Esophagus (tissue), 2 donors: ENCODE measurements at regions not wholly inside any gene's neighbourhood (a gene's known extent, or its start where the extent isn't known, plus 50 kb on each side); places are given as distances from the start of the nearest gene placed in this dataset.
"Not testable (repeated sequence)": the region's sequence is repeated elsewhere in the genome, so short reads cannot be mapped to it uniquely, and the experiment has no call there.

Source experiments
- H3K27ac ChIP-seq, 2 donors: one replicate each; pipeline ENCODE4 v1.5.1; 2013; ENCODE audit warnings: low read depth in 2 of 2, mild to moderate bottlenecking in 2 of 2, inconsistent platforms in 1 of 2, low read length in 1 of 2, moderate library complexity in 1 of 2
- H3K27me3 ChIP-seq, 2 donors: one replicate each; pipeline ENCODE4 v1.6.1; 2013; ENCODE audit warnings: low read length in 2 of 2, control low read depth in 1 of 2, mild to moderate bottlenecking in 1 of 2; ENCODE audit not compliant: insufficient read depth in 2 of 2, control insufficient read depth in 1 of 2
- H3K36me3 ChIP-seq, 2 donors: one replicate each; pipeline ENCODE4 v1.6.1; 2013; ENCODE audit warnings: low read length in 1 of 2; ENCODE audit not compliant: control insufficient read depth in 2 of 2, insufficient read depth in 2 of 2
- H3K4me1 ChIP-seq, 2 donors: one replicate each; pipeline ENCODE4 v1.6.1; 2013; ENCODE audit warnings: low read length in 1 of 2; ENCODE audit not compliant: control insufficient read depth in 2 of 2, insufficient read depth in 2 of 2
- H3K4me3 ChIP-seq, 2 donors: one replicate each; pipeline ENCODE4 v1.5.1; 2013; ENCODE audit warnings: low read length in 2 of 2, mild to moderate bottlenecking in 2 of 2, low read depth in 1 of 2, moderate library complexity in 1 of 2
- H3K9me3 ChIP-seq, 2 donors: one replicate each; pipeline ENCODE4 v1.6.1; 2013; ENCODE audit warnings: mild to moderate bottlenecking in 2 of 2, low read depth in 1 of 2, low read length in 1 of 2, moderate library complexity in 1 of 2; ENCODE audit not compliant: control insufficient read depth in 2 of 2, insufficient read depth in 1 of 2
- WGBS, 2 donors: extraction: QIAGEN DNeasy Blood & Tissue Kit; methylation state at CpG; one replicate each; pipeline ENCODE4 v1.1.7; 2013; 5-methylcytosine and 5-hydroxymethylcytosine counted together
- donor health status: healthy with polysubstance abuse.
- donor health status: Bipolar disorder and iron deficiency.

DNA sequence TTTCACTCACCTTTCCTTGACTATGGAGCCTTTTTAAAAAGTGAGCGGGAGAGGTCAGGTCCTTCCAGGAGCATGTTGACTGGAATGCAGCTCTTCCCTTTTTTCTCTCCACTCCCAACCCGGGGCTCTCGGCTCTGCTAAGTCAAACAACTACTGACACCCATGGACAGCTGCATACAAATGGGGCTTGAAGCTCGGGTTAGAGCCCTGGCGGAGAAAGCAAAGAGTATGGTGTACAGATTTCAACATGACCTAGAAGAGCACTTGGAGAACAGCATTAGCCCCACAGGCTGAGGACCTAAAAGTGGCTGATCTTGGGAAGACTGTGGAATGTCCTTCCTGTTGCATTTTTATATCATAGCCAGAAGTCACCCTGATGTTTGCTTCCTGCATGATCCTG, 162.0 kb upstream of the STMND1 start:
- Histone ChIP-seq H3K4me3 (no peak overlapping the region), H3K9me3 (no peaks in the 10 kb centered on the region), H3K27me3 (no peaks in the 10 kb centered on the region), H3K36me3 (no peaks in the 10 kb centered on the region), H3K27ac (no peak overlapping the region), H3K4me1 (no peaks in the 10 kb centered on the region)
- 69 to 73% methylated on average over 5 of the region's 5 CpGs for WGBS, 2 donors

DNA sequence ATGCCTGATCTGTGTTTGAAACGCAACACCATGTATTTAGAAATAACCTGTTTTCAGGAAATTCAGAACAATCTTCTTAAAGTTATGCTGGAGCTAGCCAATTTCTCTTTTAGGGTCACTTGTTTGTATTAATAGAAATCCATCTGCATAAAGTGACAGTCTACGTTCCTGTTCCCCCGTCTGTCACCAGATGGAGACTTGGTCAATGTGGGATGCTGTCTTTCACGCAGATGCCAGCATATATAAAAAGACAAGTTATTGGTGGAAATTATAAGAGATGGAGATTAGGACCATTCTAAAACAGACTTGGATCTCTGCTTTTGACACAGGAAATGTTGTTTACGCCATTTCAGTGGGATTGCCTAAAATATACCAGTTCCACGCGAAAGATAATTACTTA, 162.5 kb upstream of the STMND1 start:
- H3K27ac ChIP-seq = no peak overlapping the region
- no peak overlapping the region for H3K4me3 ChIP-seq
- no peaks in the 10 kb centered on the region for H3K27me3 ChIP-seq
- no peaks in the 10 kb centered on the region for H3K4me1 ChIP-seq
- H3K36me3 ChIP-seq = no peaks in the 10 kb centered on the region
- no peaks in the 10 kb centered on the region for H3K9me3 ChIP-seq
- WGBS, 2 donors = 75 to 85% methylated on average over 7 of the region's 7 CpGs

DNA sequence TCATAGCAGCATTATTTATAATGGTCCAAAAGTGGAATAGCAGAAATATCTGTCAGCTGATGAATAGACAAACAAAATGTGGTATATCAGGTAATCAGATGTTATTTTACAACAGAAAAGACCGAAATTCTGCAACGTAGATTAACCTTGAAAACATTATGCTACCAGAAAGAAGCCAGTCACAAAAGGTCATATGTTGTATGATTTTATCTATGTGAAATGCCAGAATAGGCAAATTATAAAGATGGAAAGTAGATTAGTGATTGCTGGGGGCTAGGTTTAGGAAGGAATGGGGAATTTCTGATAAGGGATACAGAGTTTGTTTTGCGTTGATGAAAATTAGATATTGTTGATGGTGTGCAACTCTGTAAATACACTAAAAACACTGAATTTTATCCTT, 165.0 kb upstream of the STMND1 start:
- H3K27ac ChIP-seq = no peak overlapping the region
- H3K9me3 ChIP-seq = no peaks in the 10 kb centered on the region
- H3K4me3 ChIP-seq = no peak overlapping the region
- WGBS, 2 donors = 91 to 94% methylated on average over 3 of the region's 3 CpGs
- H3K4me1 ChIP-seq = no peaks in the 10 kb centered on the region
- no peaks in the 10 kb centered on the region for H3K27me3 ChIP-seq
- no peaks in the 10 kb centered on the region for H3K36me3 ChIP-seq

- H3K27me3 ChIP-seq = no peaks in the 10 kb centered on the region
- H3K4me3 ChIP-seq = no peak overlapping the region
- 40 to 50% methylated on average over 1 of the region's 1 CpG for WGBS, 2 donors
- no peak overlapping the region for H3K27ac ChIP-seq
- H3K4me1 ChIP-seq = no peaks in the 10 kb centered on the region
- H3K9me3 ChIP-seq = no peaks in the 10 kb centered on the region
- no peaks in the 10 kb centered on the region for H3K36me3 ChIP-seq
Measured at GRCh38 chr6:16933961-16934360, 167.9 kb upstream of the STMND1 start.

DNA sequence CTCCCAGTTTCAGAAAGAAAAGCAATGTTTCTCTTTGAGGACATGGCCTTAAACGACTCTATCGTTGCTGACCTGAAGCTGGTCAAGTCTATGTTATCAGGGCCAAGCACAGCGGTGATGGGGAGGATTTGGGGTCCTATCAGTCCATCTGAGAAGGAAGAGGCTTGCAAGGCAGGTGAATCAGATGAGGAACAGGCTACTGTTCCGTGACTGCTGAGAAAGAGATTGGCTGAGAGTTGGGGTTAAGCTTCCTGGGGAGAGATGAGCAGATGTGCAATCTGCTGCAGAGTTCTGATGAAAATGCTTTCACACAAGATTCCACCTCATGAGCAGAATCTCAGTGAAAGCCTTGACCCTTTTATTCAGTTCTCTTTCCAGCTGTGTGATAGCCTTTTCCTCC, 168.3 kb upstream of the STMND1 start:
- H3K27me3 ChIP-seq = no peaks in the 10 kb centered on the region
- WGBS, 2 donors = 65 to 81% methylated on average over 4 of the region's 4 CpGs

GRCh38 chr6:16932920-16933319, 168.9 kb upstream of the STMND1 start:
- H3K4me3 ChIP-seq = no peak overlapping the region
- no peak overlapping the region for H3K27ac ChIP-seq
- no peaks in the 10 kb centered on the region for H3K9me3 ChIP-seq
- 92 to 95% methylated on average over 4 of the region's 4 CpGs for WGBS, 2 donors
- no peaks in the 10 kb centered on the region for H3K36me3 ChIP-seq
- no peaks in the 10 kb centered on the region for H3K27me3 ChIP-seq
- H3K4me1 ChIP-seq = no peaks in the 10 kb centered on the region

More for the DNA sequence above, 168.3 kb upstream of the STMND1 start:
- H3K36me3 ChIP-seq = no peaks in the 10 kb centered on the region
- H3K4me1 ChIP-seq = no peaks in the 10 kb centered on the region
- no peaks in the 10 kb centered on the region for H3K9me3 ChIP-seq
- no peak overlapping the region for H3K4me3 ChIP-seq
- no peak overlapping the region for H3K27ac ChIP-seq

GRCh38 chr6:16931079-16931478, 169.8 kb upstream of the ATXN1 start:
- H3K4me1 ChIP-seq, H3K27me3 ChIP-seq, H3K4me3 ChIP-seq, H3K27ac ChIP-seq, H3K36me3 ChIP-seq, H3K9me3 ChIP-seq: not testable (repeated sequence)

GRCh38 chr6:16930432-16930831, 169.2 kb upstream of the ATXN1 start:
- 85 to 98% methylated on average over 1 of the region's 1 CpG for WGBS, 2 donors
- no peaks in the 10 kb centered on the region for H3K9me3 ChIP-seq

DNA sequence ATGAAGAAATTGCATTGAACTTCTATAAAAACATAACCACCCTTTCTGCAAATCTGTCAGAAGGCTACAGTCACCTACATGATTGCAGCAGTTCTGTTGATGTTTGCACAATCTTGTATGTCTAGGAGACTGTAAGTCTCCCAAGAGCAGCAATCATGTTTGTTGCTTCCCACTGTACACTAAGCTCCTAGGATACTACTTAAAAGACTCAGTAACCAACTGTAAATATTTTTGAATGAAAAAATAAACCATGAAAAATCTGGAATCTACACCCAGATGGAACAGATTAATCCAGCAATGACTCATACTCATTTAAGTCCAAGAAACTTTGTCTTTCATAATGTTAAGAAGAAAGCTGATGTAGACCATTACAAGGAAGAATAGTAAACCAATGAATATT, 168.5 kb upstream of the ATXN1 start:
- H3K27me3 ChIP-seq = no peaks in the 10 kb centered on the region
- no peak overlapping the region for H3K4me3 ChIP-seq
- H3K27ac ChIP-seq = no peak overlapping the region
- H3K36me3 ChIP-seq = no peaks in the 10 kb centered on the region
- H3K4me1 ChIP-seq = no peaks in the 10 kb centered on the region
- H3K9me3 ChIP-seq = no peaks in the 10 kb centered on the region

More at GRCh38 chr6:16930432-16930831, 169.2 kb upstream of the ATXN1 start:
- Histone ChIP-seq H3K36me3 (no peaks in the 10 kb centered on the region), H3K4me1 (no peaks in the 10 kb centered on the region), H3K27me3 (no peaks in the 10 kb centered on the region), H3K27ac (no peak overlapping the region), H3K4me3 (no peak overlapping the region)

GRCh38 chr6:16928387-16928786, 167.1 kb upstream of the ATXN1 start:
- no peaks in the 10 kb centered on the region for H3K36me3 ChIP-seq
- no peaks in the 10 kb centered on the region for H3K27me3 ChIP-seq
- 82 to 89% methylated on average over 2 of the region's 2 CpGs for WGBS, 2 donors
- H3K9me3 ChIP-seq = no peaks in the 10 kb centered on the region
- no peaks in the 10 kb centered on the region for H3K4me1 ChIP-seq
- H3K4me3 ChIP-seq = no peak overlapping the region
- H3K27ac ChIP-seq = no peak overlapping the region
